ENCODE measurements at regions not wholly inside any gene's neighbourhood (a gene's known extent, or its start where the extent isn't known, plus 50 kb on each side); places are given as distances from the start of the nearest gene placed in this dataset.

GRCh38 chr3:45311953-45312801 is 76.2 kb upstream of the LARS2 start:
- Histone ChIP-seq H3K4me1 (no peaks in the 10 kb centered on the region), H3K9me3 (replicated peaks in 1 of 11) (peaks cover 0 to 34% (median 7%) of the 10 kb centered on the region in 11 experiments; a peak in 14 of 22 replicates), H3K4me2 (no peak overlapping the region), H3K36me3 (no peaks in the 10 kb centered on the region), H3K9ac (no peak overlapping the region), H4K20me1 (no peaks in the 10 kb centered on the region), H3K27ac (no peak overlapping the region), H3K27me3 (no peaks in the 10 kb centered on the region), H3K4me3 (no peak overlapping the region)
- no peak for TF ChIP-seq Cebpa-rat (IDR thresholded peaks at IDR 0.05)

- no peaks in the 10 kb centered on the region for H3K36me3 ChIP-seq
- H4K20me1 ChIP-seq: no peaks in the 10 kb centered on the region
- no peak overlapping the region for H3K4me3 ChIP-seq
- no peaks in the 10 kb centered on the region for H3K4me1 ChIP-seq
- no peaks in the 10 kb centered on the region for H3K27me3 ChIP-seq
- TF ChIP-seq Cebpa-rat (IDR thresholded peaks at IDR 0.05): no peak
- H3K9ac ChIP-seq: no peak overlapping the region
- no peak overlapping the region for H3K27ac ChIP-seq
- no peak overlapping the region for H3K4me2 ChIP-seq
- H3K9me3 ChIP-seq (replicated peaks in 1 of 11): peaks cover 0 to 29% (median 7%) of the 10 kb centered on the region in 11 experiments; a peak in 9 of 22 replicates
Observed at GRCh38 chr3:45312836-45313493, 75.4 kb upstream of the LARS2 start.

GRCh38 chr3:45313743-45314403 is 74.5 kb upstream of the LARS2 start:
- no peak overlapping the region for H3K4me3 ChIP-seq
- no peak overlapping the region for H3K9ac ChIP-seq
- H3K4me1 ChIP-seq: no peaks in the 10 kb centered on the region
- H3K9me3 ChIP-seq (replicated peaks in 1 of 11): peaks cover 0 to 29% (median 7%) of the 10 kb centered on the region in 11 experiments; a peak in 9 of 22 replicates
- H3K27ac ChIP-seq: no peak overlapping the region
- no peaks in the 10 kb centered on the region for H3K36me3 ChIP-seq
- H3K4me2 ChIP-seq: no peak overlapping the region
- no peaks in the 10 kb centered on the region for H3K27me3 ChIP-seq
- TF ChIP-seq Cebpa-rat (IDR thresholded peaks at IDR 0.05): no peak
- no peaks in the 10 kb centered on the region for H4K20me1 ChIP-seq

- peaks cover 0 to 19% (median 17%) of the 10 kb centered on the region in 10 experiments; a peak in 13 of 20 replicates for H3K4me1 ChIP-seq
- H3K9me3 ChIP-seq (replicated peaks in 1 of 11): peaks cover 0 to 26% (median 7%) of the 10 kb centered on the region in 11 experiments; a peak in 9 of 22 replicates
- H3K27me3 ChIP-seq: no peaks in the 10 kb centered on the region
- H3K27ac ChIP-seq: no peak overlapping the region
- H3K4me3 ChIP-seq: no peak overlapping the region
- no peaks in the 10 kb centered on the region for H4K20me1 ChIP-seq
- no peak overlapping the region for H3K9ac ChIP-seq
- no peak overlapping the region for H3K4me2 ChIP-seq
- H3K36me3 ChIP-seq: no peaks in the 10 kb centered on the region
- TF ChIP-seq Cebpa-rat (IDR thresholded peaks at IDR 0.05): no peak
Observed at GRCh38 chr3:45317710-45318109, 70.7 kb upstream of the LARS2 start.

- Histone ChIP-seq H3K9me3 (replicated peaks in 1 of 11) (peaks cover 0 to 18% (median 7%) of the 10 kb centered on the region in 11 experiments; a peak in 9 of 22 replicates), H3K27me3 (no peaks in the 10 kb centered on the region), H3K4me1 (peaks cover 0 to 19% (median 17%) of the 10 kb centered on the region in 10 experiments; a peak in 13 of 20 replicates), H3K27ac (no peak overlapping the region), H3K4me3 (no peak overlapping the region), H3K36me3 (no peaks in the 10 kb centered on the region), H3K9ac (no peak overlapping the region), H3K4me2 (no peak overlapping the region), H4K20me1 (no peaks in the 10 kb centered on the region)
- TF ChIP-seq Cebpa-rat (IDR thresholded peaks at IDR 0.05): no peak
Observed at GRCh38 chr3:45318689-45319088, 69.7 kb upstream of the LARS2 start.

GRCh38 chr3:45319231-45319995 is 69.0 kb upstream of the LARS2 start:
- H3K9ac ChIP-seq: no peak overlapping the region
- no peak overlapping the region for H3K27ac ChIP-seq
- no peak for TF ChIP-seq Cebpa-rat (IDR thresholded peaks at IDR 0.05)
- peaks cover 0 to 11% (median 2%) of the 10 kb centered on the region in 11 experiments; a peak in 8 of 22 replicates for H3K9me3 ChIP-seq (replicated peaks in 1 of 11)
- peaks cover 0 to 19% (median 17%) of the 10 kb centered on the region in 10 experiments; a peak in 13 of 20 replicates for H3K4me1 ChIP-seq
- H3K4me2 ChIP-seq: no peak overlapping the region
- no peaks in the 10 kb centered on the region for H3K27me3 ChIP-seq
- H3K36me3 ChIP-seq: no peaks in the 10 kb centered on the region
- no peaks in the 10 kb centered on the region for H4K20me1 ChIP-seq
- no peak overlapping the region for H3K4me3 ChIP-seq

- TF ChIP-seq Cebpa-rat (IDR thresholded peaks at IDR 0.05): no peak
- no peaks in the 10 kb centered on the region for H4K20me1 ChIP-seq
Observed at GRCh38 chr3:45319996-45320305, 68.4 kb upstream of the LARS2 start.

GRCh38 chr3:45320986-45321385 is 67.4 kb upstream of the LARS2 start:
- H3K9me3 ChIP-seq (replicated peaks in 1 of 11): no peaks in the 10 kb centered on the region
- H3K36me3 ChIP-seq: no peaks in the 10 kb centered on the region
- H3K9ac ChIP-seq: no peak overlapping the region
- peaks cover 0 to 19% (median 17%) of the 10 kb centered on the region in 10 experiments; a peak in 13 of 20 replicates for H3K4me1 ChIP-seq
- TF ChIP-seq Cebpa-rat (IDR thresholded peaks at IDR 0.05): no peak
- peak overlapping the region in 7 of 11 experiments; percentile 23 to 60 (median 40); a peak in 10 of 22 replicates for H3K4me2 ChIP-seq
- no peak overlapping the region for H3K27ac ChIP-seq
- H3K4me3 ChIP-seq: no peak overlapping the region
- H4K20me1 ChIP-seq: no peaks in the 10 kb centered on the region
- H3K27me3 ChIP-seq: no peaks in the 10 kb centered on the region

More at GRCh38 chr3:45319996-45320305, 68.4 kb upstream of the LARS2 start:
- H3K9me3 ChIP-seq (replicated peaks in 1 of 11): peaks cover 0 to 6% (median 0%) of the 10 kb centered on the region in 11 experiments; a peak in 3 of 22 replicates
- H3K36me3 ChIP-seq: no peaks in the 10 kb centered on the region
- H3K9ac ChIP-seq: no peak overlapping the region
- no peaks in the 10 kb centered on the region for H3K27me3 ChIP-seq
- no peak overlapping the region for H3K4me2 ChIP-seq
- H3K4me1 ChIP-seq: peaks cover 0 to 19% (median 17%) of the 10 kb centered on the region in 10 experiments; a peak in 13 of 20 replicates
- no peak overlapping the region for H3K27ac ChIP-seq
- no peak overlapping the region for H3K4me3 ChIP-seq

All from BLaER1 treated with 17β-estradiol and CSF1 and Interleukin-3, amounts not matched to agents 10 nM and 100 nM (cell line).